BE2C (cell line): ENCODE measurements at regions not wholly inside any gene's neighbourhood (a gene's known extent, or its start where the extent isn't known, plus 50 kb on each side); places are given as distances from the start of the nearest gene placed in this dataset.

Source experiments
- DNase-seq: peaks from one replicate; pipeline ENCODE4 v3.0.0-alpha.2; 2020
- H3K27me3 ChIP-seq: fragments of 250-450 bp; sonication (Bioruptor Pico); 2 replicates; pipeline ENCODE4 v1.5.1; 2020; ENCODE audit warnings: mild to moderate bottlenecking
- H3K36me3 ChIP-seq: fragments of 250-450 bp; sonication (Bioruptor Pico); 2 replicates; pipeline ENCODE4 v1.5.1; 2020; ENCODE audit warnings: mild to moderate bottlenecking
- H3K4me1 ChIP-seq: fragments of 250-450 bp; sonication (Bioruptor Pico); 2 replicates; pipeline ENCODE4 v1.5.1; 2020
- H3K4me3 ChIP-seq: 2 replicates; pipeline ENCODE4 v1.5.1; 2011; ENCODE audit warnings: low read depth, low read length
- H3K9me3 ChIP-seq: fragments of 250-450 bp; sonication (Bioruptor Pico); 2 replicates; pipeline ENCODE4 v1.5.1; 2020
- CTCF ChIP-seq: IDR thresholded peaks from 2 replicates; pipeline ENCODE4 v1.5.1; 2012; ENCODE audit warnings: mild to moderate bottlenecking, low read depth, low read length

DNA sequence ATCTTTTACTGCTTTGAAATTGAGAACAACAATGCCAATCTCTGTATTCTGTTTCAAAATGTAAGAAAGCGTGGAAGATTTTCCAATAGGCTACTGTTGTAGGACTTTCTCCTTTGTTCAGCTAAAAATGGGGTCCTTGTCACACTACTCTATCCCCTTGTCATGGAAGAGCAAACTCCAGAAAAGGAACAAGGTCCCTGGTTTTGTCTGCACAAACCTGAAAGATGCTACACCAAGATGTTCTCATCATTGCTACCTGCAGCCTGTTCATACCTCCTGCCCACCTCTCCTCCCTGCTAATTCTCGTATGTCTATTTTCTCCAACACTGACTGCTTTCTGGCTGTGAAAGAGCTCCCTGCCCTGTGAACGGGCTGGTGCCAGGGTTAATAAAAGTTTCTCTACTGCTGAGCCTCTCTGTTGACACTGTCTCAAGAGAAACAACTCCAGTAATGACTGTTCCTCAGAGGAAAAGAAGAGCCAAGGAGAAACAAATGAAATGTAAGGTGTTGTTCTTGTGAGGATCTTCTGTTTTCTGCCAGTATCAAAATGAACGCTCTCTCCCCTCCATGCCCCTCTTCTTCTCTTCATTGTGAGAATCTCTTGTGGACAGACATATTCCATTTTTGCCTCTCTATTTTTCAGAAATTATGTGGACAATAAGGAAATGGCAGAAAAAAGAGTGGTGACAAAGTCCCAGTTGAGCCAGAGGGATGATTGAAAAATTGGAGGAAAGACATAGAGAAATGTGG lies 287.1 kb downstream of the ADGB start:
- no peak for DNase-seq
- no peaks in the 10 kb centered on the region for H3K9me3 ChIP-seq
- no peak overlapping the region for H3K4me3 ChIP-seq
- TF ChIP-seq CTCF = no peak
- peaks cover 21% of the 10 kb centered on the region for H3K4me1 ChIP-seq
- no peaks in the 10 kb centered on the region for H3K27me3 ChIP-seq
- no peaks in the 10 kb centered on the region for H3K36me3 ChIP-seq

GRCh38 chr6:146886587-146887446 lies 288.0 kb downstream of the ADGB start:
- no peaks in the 10 kb centered on the region for H3K9me3 ChIP-seq
- H3K27me3 ChIP-seq = no peaks in the 10 kb centered on the region
- DNase-seq = no peak
- no peak overlapping the region for H3K4me3 ChIP-seq
- H3K4me1 ChIP-seq = peaks cover 12% of the 10 kb centered on the region
- no peak for TF ChIP-seq CTCF
- H3K36me3 ChIP-seq = no peaks in the 10 kb centered on the region

DNA sequence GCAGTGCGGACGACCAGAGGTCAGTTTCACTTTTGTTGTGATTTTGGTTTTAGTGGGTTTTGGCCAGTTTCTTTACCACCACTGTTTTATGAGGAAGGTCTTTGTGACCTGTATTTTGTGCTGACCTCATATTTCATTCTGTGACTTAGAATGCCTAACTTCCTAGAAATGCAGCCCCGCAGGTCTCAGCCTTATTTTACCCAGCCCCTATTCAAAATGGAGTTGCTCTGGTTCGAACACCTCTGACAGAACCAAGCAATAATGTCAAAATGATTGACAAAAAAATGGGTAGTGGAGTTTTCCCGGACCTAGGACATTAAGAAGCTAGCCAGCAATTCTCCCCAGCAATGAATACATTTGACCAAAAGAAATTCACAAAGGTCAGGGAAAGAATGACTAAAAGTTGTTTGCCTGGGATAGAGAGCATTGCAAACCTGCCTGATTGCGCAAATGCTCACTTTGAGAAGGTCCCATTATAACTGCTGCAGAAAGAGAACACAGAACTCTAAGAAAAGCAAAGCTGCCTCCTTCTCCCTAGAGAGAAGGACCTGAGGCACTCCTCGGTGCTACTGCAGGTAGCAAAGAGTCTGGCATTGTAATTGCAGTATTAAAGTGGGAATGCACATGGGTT lies 288.8 kb downstream of the ADGB start:
- TF ChIP-seq CTCF = no peak
- H3K27me3 ChIP-seq = no peaks in the 10 kb centered on the region
- no peaks in the 10 kb centered on the region for H3K36me3 ChIP-seq
- H3K9me3 ChIP-seq = no peaks in the 10 kb centered on the region
- peaks cover 9% of the 10 kb centered on the region for H3K4me1 ChIP-seq
- no peak overlapping the region for H3K4me3 ChIP-seq
- DNase-seq = no peak

- H3K36me3 ChIP-seq = no peaks in the 10 kb centered on the region
- H3K4me3 ChIP-seq = no peak overlapping the region
- DNase-seq = no peak
- H3K9me3 ChIP-seq = no peaks in the 10 kb centered on the region
- no peak for TF ChIP-seq CTCF
- H3K27me3 ChIP-seq = no peaks in the 10 kb centered on the region
- no peaks in the 10 kb centered on the region; the same call in 1 of the 2 replicates for H3K4me1 ChIP-seq
Measured at GRCh38 chr6:146889303-146889702, 290.5 kb downstream of the ADGB start.

DNA sequence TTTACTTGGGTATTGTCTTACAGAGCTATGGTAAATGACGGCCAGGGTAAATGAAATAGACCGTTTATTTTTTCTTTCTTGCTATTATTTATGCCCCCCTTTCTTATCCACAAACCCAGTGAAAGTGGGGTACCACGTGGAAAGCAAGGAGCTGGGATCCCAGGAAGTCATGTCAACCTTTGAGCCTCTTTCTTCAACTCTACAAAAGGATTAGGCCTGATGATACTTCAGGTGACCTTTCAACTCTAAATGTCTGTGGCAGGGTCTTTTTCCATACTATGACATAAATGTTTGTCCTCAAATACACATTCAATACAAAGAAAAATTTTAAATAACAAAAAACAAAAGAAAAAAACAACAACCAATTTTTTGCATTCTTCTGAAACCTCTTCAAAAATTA lies 291.4 kb downstream of the ADGB start:
- Histone ChIP-seq H3K4me1 (no peaks in the 10 kb centered on the region; the same call in 1 of the 2 replicates), H3K4me3 (no peak overlapping the region), H3K9me3 (no peaks in the 10 kb centered on the region), H3K27me3 (no peaks in the 10 kb centered on the region), H3K36me3 (no peaks in the 10 kb centered on the region)
- TF ChIP-seq CTCF = no peak
- no peak for DNase-seq
